ENCODE measurements at regions not wholly inside any gene's neighbourhood (a gene's known extent, or its start where the extent isn't known, plus 50 kb on each side); places are given as distances from the start of the nearest gene placed in this dataset.

DNA sequence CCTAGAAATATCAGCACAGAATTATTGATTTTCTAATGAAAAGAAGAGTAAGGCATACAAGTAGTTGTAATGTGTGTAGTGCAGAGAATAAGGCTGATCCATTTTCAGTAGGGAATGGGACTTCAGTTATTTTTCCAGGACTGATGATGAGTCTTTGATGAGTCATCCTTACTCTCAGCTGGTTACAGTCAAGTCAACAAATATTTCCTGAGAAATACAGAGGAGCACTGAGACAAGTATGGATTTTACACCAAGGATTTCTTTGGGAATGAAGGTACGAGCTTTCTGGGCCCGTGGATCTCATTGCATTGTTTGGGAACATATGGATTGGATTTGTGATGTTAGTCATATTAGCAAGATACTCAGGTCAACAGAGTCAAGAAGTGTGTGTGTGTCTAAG lies 502.7 kb downstream of the FGF9 start:
- Histone ChIP-seq H3K4me3 (ENCODE audit: low read depth in 1 of 2, low read length in 2 of 2) (no peak overlapping the region), H3K9ac (ENCODE audit: low read depth in 1 of 2, low read length in 2 of 2) (no peak overlapping the region), H3K4me1 (ENCODE audit: control insufficient read depth in 1 of 2, insufficient read depth in 2 of 2, low read length in 2 of 2) (no peaks in the 10 kb centered on the region), H3K36me3 (ENCODE audit: control insufficient read depth in 1 of 2, insufficient read depth in 2 of 2, low read length in 2 of 2) (no peaks in the 10 kb centered on the region), H3K27me3 (ENCODE audit: control insufficient read depth in 1 of 2, insufficient read depth in 2 of 2, low read length in 2 of 2) (no peaks in the 10 kb centered on the region), H3K27ac (ENCODE audit: low read depth, low read length) (no peak overlapping the region), H3K9me3 (ENCODE audit: control insufficient read depth in 1 of 2, low read length in 2 of 2) (no peaks in the 10 kb centered on the region)

DNA sequence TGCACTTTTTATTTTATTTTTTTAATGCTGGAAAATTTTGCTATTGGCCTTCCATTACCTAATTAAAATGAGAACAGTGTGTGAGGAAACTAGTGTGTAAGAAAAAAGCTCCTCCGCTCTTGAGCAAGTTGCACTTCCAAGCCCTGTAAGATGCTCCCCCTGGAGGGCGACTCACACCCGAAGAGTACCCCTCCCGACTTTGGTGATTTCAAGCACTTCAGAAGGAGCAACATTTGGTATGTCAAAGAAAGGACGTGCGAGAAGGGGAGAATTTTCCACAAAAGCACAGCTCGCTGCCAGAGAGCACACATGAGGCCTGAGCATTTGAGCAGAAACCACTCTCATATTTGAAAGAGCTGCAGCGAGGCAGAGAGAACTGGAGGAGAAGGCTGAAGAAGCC lies 504.4 kb downstream of the FGF9 start:
- Histone ChIP-seq H3K9me3 (ENCODE audit: control insufficient read depth in 1 of 2, low read length in 2 of 2) (no peaks in the 10 kb centered on the region), H3K27ac (ENCODE audit: low read depth, low read length) (no peak overlapping the region), H3K4me3 (ENCODE audit: low read depth in 1 of 2, low read length in 2 of 2) (no peak overlapping the region), H3K4me1 (ENCODE audit: control insufficient read depth in 1 of 2, insufficient read depth in 2 of 2, low read length in 2 of 2) (no peaks in the 10 kb centered on the region), H3K36me3 (ENCODE audit: control insufficient read depth in 1 of 2, insufficient read depth in 2 of 2, low read length in 2 of 2) (no peaks in the 10 kb centered on the region), H3K9ac (ENCODE audit: low read depth in 1 of 2, low read length in 2 of 2) (no peak overlapping the region), H3K27me3 (ENCODE audit: control insufficient read depth in 1 of 2, insufficient read depth in 2 of 2, low read length in 2 of 2) (no peaks in the 10 kb centered on the region)

DNA sequence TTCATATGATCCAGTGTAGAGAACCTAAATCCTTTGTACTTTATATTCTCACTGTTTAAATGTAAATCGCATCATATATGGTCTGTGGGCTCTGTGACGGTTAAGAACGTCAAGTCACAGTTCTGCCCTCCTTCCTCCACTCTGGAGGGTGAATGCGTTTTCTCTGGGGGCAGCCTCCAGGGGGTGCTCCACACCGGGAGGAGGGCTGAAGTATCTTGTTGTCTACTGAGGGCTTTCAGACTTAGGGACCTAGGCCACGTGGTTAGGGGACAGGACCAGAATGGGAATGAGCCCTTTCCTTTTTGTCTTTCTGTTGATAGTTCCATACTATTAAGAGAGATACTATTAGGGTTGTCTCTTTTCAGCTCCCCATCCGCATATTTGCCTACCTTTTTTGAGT lies 504.9 kb downstream of the FGF9 start:
- no peaks in the 10 kb centered on the region for H3K36me3 ChIP-seq (ENCODE audit: control insufficient read depth in 1 of 2, insufficient read depth in 2 of 2, low read length in 2 of 2)
- no peaks in the 10 kb centered on the region for H3K9me3 ChIP-seq (ENCODE audit: control insufficient read depth in 1 of 2, low read length in 2 of 2)
- no peaks in the 10 kb centered on the region for H3K27me3 ChIP-seq (ENCODE audit: control insufficient read depth in 1 of 2, insufficient read depth in 2 of 2, low read length in 2 of 2)
- H3K27ac ChIP-seq (ENCODE audit: low read depth, low read length) = no peak overlapping the region
- H3K9ac ChIP-seq (ENCODE audit: low read depth in 1 of 2, low read length in 2 of 2) = no peak overlapping the region
- no peak overlapping the region for H3K4me3 ChIP-seq (ENCODE audit: low read depth in 1 of 2, low read length in 2 of 2)
- no peaks in the 10 kb centered on the region for H3K4me1 ChIP-seq (ENCODE audit: control insufficient read depth in 1 of 2, insufficient read depth in 2 of 2, low read length in 2 of 2)

DNA sequence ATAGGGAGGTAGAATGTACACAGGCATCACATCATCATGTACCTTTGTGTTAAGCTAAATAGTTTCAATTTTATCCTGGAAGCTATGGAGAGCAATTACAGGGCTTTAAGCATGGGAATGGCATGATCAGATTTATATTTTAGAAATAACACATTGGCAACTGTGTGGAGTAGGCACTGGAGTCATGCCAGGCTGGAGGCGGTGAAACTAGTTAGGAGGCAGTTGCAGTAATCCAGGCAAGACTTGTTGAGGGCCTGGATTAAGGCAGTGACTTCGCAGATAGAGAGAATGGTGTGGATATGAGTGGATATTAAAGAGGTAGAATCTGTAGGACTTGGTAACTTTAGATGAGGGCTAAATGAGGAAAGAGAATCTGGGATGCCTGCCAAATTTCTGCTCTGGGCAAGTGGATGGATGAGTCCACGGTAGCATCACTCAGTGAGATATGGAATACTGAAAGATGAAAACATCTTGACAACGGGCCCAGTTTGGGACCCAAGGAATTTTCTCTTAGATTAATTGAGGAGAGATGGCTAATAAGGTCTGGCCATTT lies 506.2 kb downstream of the FGF9 start:
- Histone ChIP-seq H3K4me3 (ENCODE audit: low read depth in 1 of 2, low read length in 2 of 2) (no peak overlapping the region), H3K27ac (ENCODE audit: low read depth, low read length) (no peak overlapping the region), H3K27me3 (ENCODE audit: control insufficient read depth in 1 of 2, insufficient read depth in 2 of 2, low read length in 2 of 2) (no peaks in the 10 kb centered on the region), H3K36me3 (ENCODE audit: control insufficient read depth in 1 of 2, insufficient read depth in 2 of 2, low read length in 2 of 2) (no peaks in the 10 kb centered on the region), H3K9me3 (ENCODE audit: control insufficient read depth in 1 of 2, low read length in 2 of 2) (no peaks in the 10 kb centered on the region), H3K9ac (ENCODE audit: low read depth in 1 of 2, low read length in 2 of 2) (no peak overlapping the region), H3K4me1 (ENCODE audit: control insufficient read depth in 1 of 2, insufficient read depth in 2 of 2, low read length in 2 of 2) (no peaks in the 10 kb centered on the region)

DNA sequence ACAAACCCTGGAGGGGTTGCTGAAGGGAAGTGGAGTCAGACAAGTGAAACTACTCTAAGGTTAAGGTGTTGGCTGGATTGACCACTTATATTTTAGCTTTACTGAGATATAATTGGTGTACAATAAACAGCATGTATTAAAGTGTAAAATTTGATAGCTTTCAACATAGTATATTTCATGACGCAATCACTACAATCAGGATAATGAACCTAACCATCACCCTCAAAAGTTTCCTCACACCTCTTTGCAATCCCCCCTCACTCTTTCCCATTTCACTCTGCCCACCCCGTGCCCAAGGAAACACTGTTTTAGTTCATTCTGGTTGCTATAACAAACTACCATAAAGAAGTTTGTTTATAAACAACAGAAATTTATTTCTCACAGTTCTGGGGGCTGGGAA lies 508.0 kb downstream of the FGF9 start:
- Histone ChIP-seq H3K27ac (ENCODE audit: low read depth, low read length) (no peak overlapping the region), H3K36me3 (ENCODE audit: control insufficient read depth in 1 of 2, insufficient read depth in 2 of 2, low read length in 2 of 2) (no peaks in the 10 kb centered on the region), H3K9me3 (ENCODE audit: control insufficient read depth in 1 of 2, low read length in 2 of 2) (no peaks in the 10 kb centered on the region), H3K27me3 (ENCODE audit: control insufficient read depth in 1 of 2, insufficient read depth in 2 of 2, low read length in 2 of 2) (no peaks in the 10 kb centered on the region), H3K4me1 (ENCODE audit: control insufficient read depth in 1 of 2, insufficient read depth in 2 of 2, low read length in 2 of 2) (no peaks in the 10 kb centered on the region), H3K4me3 (ENCODE audit: low read depth in 1 of 2, low read length in 2 of 2) (no peak overlapping the region), H3K9ac (ENCODE audit: low read depth in 1 of 2, low read length in 2 of 2) (no peak overlapping the region)

DNA sequence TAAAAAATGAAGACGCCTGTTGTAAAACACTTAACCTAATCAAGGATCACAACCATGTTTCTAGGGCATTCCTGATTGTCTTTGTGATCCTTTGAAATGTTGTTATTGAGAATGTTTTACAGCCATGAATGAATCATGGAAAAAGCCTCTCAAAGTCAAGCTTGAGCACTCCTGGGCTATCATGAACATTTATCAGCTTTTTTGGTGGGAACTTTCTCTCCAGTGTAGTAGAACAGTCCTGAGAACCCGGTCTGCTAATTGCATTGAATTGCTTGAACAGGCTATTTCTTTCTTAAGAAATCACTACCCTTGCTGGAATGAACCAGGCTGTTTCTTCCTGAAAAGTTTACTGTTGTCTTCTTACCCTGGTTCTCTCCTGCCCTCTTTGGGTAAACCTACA lies 516.5 kb downstream of the FGF9 start:
- H3K9me3 ChIP-seq (ENCODE audit: control insufficient read depth in 1 of 2, low read length in 2 of 2) = no peaks in the 10 kb centered on the region

DNA sequence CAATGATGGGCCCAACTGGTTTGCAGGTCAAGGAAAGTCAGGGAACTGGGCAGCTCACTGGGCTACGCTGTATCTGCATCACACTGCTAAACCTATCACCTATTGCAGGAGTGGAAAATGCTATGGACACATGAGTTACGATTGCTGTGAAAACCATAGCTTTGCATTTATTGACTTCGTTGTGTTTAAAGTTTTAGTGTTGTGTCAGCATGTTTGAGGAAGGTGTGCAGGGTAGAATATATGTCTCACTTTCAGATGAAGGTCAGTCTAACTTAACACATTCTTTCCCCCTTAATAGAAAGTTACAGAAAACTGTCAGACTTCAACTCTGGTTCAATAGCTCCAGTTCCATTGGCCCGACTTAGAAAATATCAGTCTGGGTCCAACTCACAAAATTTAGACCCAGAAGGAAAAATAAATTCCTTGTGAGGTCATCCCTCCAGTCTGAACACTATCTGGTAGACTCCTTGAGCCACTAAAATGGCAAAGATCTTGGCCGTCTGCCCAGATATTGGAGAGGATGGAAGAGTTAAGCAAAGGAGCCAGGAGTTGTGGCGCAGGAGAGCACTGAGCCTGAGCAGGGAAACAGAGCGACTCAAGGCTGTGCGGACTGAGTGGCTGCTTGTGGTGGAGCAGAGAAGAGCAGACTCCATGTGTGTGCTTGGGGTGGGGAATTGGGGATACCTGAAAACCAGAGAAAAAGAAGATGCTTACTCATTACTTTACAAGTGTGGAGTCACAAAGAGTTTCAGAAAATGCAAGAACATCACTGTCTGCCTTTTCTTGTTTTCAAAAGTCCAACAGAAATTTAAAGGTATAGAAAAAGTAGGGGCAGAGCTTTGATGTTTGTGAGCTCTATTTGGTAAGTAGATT lies 518.5 kb downstream of the FGF9 start:
- H3K27ac ChIP-seq (ENCODE audit: low read depth, low read length) = no peak overlapping the region
- no peaks in the 10 kb centered on the region for H3K36me3 ChIP-seq (ENCODE audit: control insufficient read depth in 1 of 2, insufficient read depth in 2 of 2, low read length in 2 of 2)
- no peak overlapping the region for H3K9ac ChIP-seq (ENCODE audit: low read depth in 1 of 2, low read length in 2 of 2)
- H3K9me3 ChIP-seq (ENCODE audit: control insufficient read depth in 1 of 2, low read length in 2 of 2) = no peaks in the 10 kb centered on the region
- no peaks in the 10 kb centered on the region for H3K4me1 ChIP-seq (ENCODE audit: control insufficient read depth in 1 of 2, insufficient read depth in 2 of 2, low read length in 2 of 2)
- no peaks in the 10 kb centered on the region for H3K27me3 ChIP-seq (ENCODE audit: control insufficient read depth in 1 of 2, insufficient read depth in 2 of 2, low read length in 2 of 2)
- no peak overlapping the region for H3K4me3 ChIP-seq (ENCODE audit: low read depth in 1 of 2, low read length in 2 of 2)

More for the DNA sequence above, 516.5 kb downstream of the FGF9 start:
- Histone ChIP-seq H3K9ac (ENCODE audit: low read depth in 1 of 2, low read length in 2 of 2) (no peak overlapping the region), H3K27me3 (ENCODE audit: control insufficient read depth in 1 of 2, insufficient read depth in 2 of 2, low read length in 2 of 2) (no peaks in the 10 kb centered on the region), H3K4me1 (ENCODE audit: control insufficient read depth in 1 of 2, insufficient read depth in 2 of 2, low read length in 2 of 2) (no peaks in the 10 kb centered on the region), H3K27ac (ENCODE audit: low read depth, low read length) (no peak overlapping the region), H3K4me3 (ENCODE audit: low read depth in 1 of 2, low read length in 2 of 2) (no peak overlapping the region), H3K36me3 (ENCODE audit: control insufficient read depth in 1 of 2, insufficient read depth in 2 of 2, low read length in 2 of 2) (no peaks in the 10 kb centered on the region)

DNA sequence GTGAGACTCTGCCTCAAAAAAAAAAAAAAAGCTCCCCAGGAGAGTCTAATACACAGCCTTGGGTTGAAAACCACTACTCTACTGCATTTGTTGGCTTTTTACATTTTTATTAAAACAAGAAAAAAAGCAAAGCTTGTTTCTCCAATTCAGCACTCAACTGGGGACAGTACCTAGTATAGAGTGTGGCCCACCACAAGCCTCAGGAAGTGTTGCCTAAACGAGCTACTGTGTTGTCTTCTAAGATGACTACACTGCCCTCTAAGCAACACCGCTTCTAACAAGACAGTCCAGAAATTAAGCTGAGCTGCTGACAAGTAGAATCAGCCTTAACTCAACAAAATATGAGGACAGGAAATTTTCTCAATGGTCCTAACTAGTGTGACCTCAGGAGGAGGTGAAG lies 522.2 kb downstream of the FGF9 start:
- Histone ChIP-seq H3K36me3 (ENCODE audit: control insufficient read depth in 1 of 2, insufficient read depth in 2 of 2, low read length in 2 of 2) (no peaks in the 10 kb centered on the region), H3K27me3 (ENCODE audit: control insufficient read depth in 1 of 2, insufficient read depth in 2 of 2, low read length in 2 of 2) (no peaks in the 10 kb centered on the region), H3K9me3 (ENCODE audit: control insufficient read depth in 1 of 2, low read length in 2 of 2) (no peaks in the 10 kb centered on the region), H3K27ac (ENCODE audit: low read depth, low read length) (no peak overlapping the region), H3K4me3 (ENCODE audit: low read depth in 1 of 2, low read length in 2 of 2) (no peak overlapping the region), H3K4me1 (ENCODE audit: control insufficient read depth in 1 of 2, insufficient read depth in 2 of 2, low read length in 2 of 2) (no peaks in the 10 kb centered on the region), H3K9ac (ENCODE audit: low read depth in 1 of 2, low read length in 2 of 2) (no peak overlapping the region)

DNA sequence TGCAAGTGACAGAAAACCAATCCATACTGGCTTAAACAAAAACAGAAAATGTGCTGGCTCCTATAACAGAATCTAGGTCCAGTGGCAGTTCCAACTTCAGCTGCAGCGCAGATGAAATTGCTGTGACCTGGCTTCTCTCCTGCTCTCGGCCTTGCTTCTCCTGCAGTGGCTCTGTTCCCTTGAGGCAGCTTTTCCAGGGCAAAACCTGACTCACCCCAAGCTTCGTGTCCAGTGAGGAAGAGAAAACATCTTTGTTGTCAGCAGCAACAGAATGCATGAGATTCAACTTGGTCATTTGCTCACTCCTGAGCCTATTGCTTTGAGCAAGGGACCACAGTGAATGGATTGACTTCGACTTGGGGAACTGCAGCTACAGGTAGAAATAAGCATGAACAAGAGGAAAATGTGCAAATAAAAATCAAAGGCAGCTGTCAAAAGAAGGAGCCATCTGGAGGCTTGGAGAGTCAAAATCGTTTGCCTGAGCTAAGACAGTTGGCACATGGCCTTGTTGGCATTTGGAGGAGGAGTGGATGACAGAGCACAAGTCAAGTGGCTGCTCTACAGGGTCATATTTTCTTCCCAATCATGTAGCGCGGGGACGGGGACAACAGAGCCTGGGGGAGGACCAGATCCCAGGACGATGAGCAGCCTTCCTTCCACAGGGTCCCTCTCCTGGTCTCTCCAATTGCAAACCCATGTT lies 523.4 kb downstream of the FGF9 start:
- Histone ChIP-seq H3K9me3 (ENCODE audit: control insufficient read depth in 1 of 2, low read length in 2 of 2) (no peaks in the 10 kb centered on the region), H3K4me1 (ENCODE audit: control insufficient read depth in 1 of 2, insufficient read depth in 2 of 2, low read length in 2 of 2) (no peaks in the 10 kb centered on the region), H3K27me3 (ENCODE audit: control insufficient read depth in 1 of 2, insufficient read depth in 2 of 2, low read length in 2 of 2) (no peaks in the 10 kb centered on the region), H3K4me3 (ENCODE audit: low read depth in 1 of 2, low read length in 2 of 2) (no peak overlapping the region), H3K27ac (ENCODE audit: low read depth, low read length) (no peak overlapping the region), H3K9ac (ENCODE audit: low read depth in 1 of 2, low read length in 2 of 2) (no peak overlapping the region), H3K36me3 (ENCODE audit: control insufficient read depth in 1 of 2, insufficient read depth in 2 of 2, low read length in 2 of 2) (no peaks in the 10 kb centered on the region)

DNA sequence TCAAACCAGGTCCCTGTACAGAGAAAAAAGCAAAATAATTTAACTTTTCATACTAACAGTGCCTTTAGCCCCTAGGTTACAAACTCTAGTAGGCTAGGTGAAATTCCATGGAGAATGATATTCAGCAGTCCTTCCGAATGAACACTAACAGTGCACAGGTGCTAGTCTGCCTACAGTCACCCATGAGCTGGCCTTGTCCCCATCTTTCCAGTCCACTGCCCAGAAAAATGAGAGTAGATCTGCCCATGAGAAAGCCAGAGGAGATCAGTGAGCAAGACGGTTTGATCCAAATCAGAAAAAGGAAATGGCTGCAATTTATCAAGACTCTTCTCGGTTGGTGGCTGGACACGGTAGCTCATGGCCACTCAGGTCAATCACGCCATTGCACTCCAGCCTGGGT lies 524.9 kb downstream of the FGF9 start:
- no peak overlapping the region for H3K4me3 ChIP-seq (ENCODE audit: low read depth in 1 of 2, low read length in 2 of 2)
- no peaks in the 10 kb centered on the region for H3K36me3 ChIP-seq (ENCODE audit: control insufficient read depth in 1 of 2, insufficient read depth in 2 of 2, low read length in 2 of 2)
- no peaks in the 10 kb centered on the region for H3K4me1 ChIP-seq (ENCODE audit: control insufficient read depth in 1 of 2, insufficient read depth in 2 of 2, low read length in 2 of 2)
- H3K9me3 ChIP-seq (ENCODE audit: control insufficient read depth in 1 of 2, low read length in 2 of 2) = no peaks in the 10 kb centered on the region
- no peak overlapping the region for H3K9ac ChIP-seq (ENCODE audit: low read depth in 1 of 2, low read length in 2 of 2)
- H3K27ac ChIP-seq (ENCODE audit: low read depth, low read length) = no peak overlapping the region
- H3K27me3 ChIP-seq (ENCODE audit: control insufficient read depth in 1 of 2, insufficient read depth in 2 of 2, low read length in 2 of 2) = no peaks in the 10 kb centered on the region

Data from duodenal mucosa (tissue), 2 donors.